ENCODE measurements at regions not wholly inside any gene's neighbourhood (a gene's known extent, or its start where the extent isn't known, plus 50 kb on each side); places are given as distances from the start of the nearest gene placed in this dataset.
"Not testable (repeated sequence)": the region's sequence is repeated elsewhere in the genome, so short reads cannot be mapped to it uniquely, and the experiment has no call there.

DNA sequence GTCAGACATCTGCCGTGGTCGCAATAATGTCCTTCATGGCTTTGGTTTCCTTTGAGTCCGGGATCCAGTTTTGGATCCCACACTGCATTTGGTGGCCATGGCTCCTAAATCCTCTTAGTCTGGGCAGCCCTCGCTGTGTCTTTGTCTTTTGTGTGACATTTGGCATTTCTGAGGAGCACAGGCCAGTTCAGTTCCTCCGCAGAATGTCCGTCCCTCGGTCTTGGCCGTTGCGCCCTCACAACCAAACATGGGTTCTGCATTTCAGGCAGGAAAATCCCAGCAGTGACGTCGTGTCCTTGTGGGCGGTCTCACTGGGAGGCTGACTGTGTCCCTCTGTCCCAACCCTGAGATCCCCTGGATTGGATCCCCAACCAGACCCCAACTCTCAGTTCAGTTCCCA, 172.9 kb upstream of the PPP1R26 start:
- no peak overlapping the region for H3K4me3 ChIP-seq (ENCODE audit: low read depth, low read length)
- no peak for DNase-seq (ENCODE audit: low read depth)
- TF ChIP-seq, protein P1, sequence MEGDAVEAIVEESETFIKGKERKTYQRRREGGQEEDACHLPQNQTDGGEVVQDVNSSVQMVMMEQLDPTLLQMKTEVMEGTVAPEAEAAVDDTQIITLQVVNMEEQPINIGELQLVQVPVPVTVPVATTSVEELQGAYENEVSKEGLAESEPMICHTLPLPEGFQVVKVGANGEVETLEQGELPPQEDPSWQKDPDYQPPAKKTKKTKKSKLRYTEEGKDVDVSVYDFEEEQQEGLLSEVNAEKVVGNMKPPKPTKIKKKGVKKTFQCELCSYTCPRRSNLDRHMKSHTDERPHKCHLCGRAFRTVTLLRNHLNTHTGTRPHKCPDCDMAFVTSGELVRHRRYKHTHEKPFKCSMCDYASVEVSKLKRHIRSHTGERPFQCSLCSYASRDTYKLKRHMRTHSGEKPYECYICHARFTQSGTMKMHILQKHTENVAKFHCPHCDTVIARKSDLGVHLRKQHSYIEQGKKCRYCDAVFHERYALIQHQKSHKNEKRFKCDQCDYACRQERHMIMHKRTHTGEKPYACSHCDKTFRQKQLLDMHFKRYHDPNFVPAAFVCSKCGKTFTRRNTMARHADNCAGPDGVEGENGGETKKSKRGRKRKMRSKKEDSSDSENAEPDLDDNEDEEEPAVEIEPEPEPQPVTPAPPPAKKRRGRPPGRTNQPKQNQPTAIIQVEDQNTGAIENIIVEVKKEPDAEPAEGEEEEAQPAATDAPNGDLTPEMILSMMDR (IDR thresholded peaks at IDR 0.05; ENCODE audit: insufficient read depth, low read depth, low read length): no peak

DNA sequence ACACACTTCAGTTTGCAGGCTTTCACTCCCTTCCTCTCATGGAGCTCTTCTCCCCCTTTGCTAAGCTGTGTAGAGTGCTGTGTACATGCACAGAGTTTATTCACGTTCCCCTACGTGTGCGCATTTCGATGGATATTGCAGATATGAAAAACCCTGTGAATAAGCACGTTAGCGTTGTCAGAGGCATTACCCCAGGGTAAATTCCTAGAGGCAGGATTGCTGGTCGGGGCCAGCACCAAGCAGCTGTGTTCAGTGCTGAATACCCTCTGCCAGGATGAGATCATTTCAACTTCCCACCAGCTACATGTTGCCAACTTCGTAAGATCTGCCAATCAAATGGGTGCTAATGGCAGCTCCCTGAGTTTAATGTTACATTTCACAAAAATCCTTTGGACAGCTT, 172.3 kb upstream of the PPP1R26 start:
- no peak overlapping the region for H3K4me3 ChIP-seq (ENCODE audit: low read depth, low read length)
- no peak for DNase-seq (ENCODE audit: low read depth)
- TF ChIP-seq, protein P1 (IDR thresholded peaks at IDR 0.05; ENCODE audit: insufficient read depth, low read depth, low read length): no peak

DNA sequence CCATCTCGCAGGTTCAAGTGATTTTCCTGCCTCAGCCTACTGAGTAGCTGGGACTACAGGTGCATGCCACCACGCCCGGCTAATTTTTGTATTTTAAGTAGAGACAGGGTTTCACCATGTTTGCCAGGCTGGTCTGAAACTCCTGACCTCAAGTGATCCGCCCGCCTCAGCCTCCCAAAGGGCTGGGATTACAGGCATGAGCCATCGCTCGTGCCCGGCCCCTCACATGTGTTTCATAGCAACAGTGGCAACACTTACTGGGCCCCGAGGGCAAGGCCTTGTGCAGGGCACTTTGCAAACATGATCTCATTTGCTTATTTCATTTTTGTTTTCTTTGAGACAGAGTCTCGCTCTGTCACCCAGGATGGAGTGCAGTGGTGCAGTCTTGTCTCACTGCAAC, 171.7 kb upstream of the PPP1R26 start:
- not testable (repeated sequence) for DNase-seq (ENCODE audit: low read depth); H3K4me3 ChIP-seq (ENCODE audit: low read depth, low read length)

DNA sequence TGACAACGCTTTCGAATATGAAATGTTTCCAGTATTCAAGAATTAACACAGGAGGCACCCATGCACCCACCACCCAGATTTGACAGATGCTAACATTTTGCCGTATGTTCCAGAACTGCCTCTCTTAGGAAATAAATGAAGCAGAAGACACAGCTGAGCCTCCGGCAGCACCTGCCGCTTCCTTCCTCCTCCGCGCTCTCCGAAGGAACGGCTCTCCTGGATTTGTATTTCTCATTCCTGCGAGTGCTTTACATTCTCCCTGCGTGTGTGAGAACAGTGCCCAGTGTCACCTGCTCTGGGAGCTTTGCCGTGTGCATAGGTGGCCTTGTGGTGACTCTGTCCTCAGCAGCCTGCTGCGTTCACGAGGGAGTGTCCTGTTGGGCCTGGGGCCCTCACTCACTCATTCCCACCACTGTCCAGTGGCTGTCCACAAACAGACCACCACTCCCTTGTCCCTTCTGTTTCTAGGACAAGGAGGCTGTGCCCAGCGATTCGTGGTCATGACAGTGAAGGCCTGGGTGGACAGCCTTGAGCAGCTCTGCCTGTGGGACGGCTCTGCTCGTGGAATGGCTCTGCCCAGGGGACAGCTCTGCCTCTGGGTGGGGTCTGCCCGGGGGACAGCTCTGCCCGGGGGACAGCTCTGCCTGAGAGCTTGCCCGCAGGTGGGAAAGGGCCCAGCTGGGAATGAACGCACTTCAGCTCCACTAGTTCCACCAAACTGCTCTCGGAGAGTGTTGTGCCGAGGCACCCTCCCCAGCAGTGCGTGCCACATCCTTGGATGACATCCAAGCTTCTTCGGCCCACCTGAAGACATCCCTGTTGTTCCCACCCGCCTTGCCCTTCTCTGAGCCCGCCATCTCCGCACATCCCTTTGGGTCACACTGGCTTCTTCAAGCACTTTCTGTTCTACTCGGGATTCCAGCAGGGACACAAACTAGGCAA, 170.5 kb upstream of the PPP1R26 start:
- TF ChIP-seq, protein P1 (IDR thresholded peaks at IDR 0.05; ENCODE audit: insufficient read depth, low read depth, low read length): no peak
- no peak for DNase-seq (ENCODE audit: low read depth)
- H3K4me3 ChIP-seq (ENCODE audit: low read depth, low read length): no peak overlapping the region

DNA sequence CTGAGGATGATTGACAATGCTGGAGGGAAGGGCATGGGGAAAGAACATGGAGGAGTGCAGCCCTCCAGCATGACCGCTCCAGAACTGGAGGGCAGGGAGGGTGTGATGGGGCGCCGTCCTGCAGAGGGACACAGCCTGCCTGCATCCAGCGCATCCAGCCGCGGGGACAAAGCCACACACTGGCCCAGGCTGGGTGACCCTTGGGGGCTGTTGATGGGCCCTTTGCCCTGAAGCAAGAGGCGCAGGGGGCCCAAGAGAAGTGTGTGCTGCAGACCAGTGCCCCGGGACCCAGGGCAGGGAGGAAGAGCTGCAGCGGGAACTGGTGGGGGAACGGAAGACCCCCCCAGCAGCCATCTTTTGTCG, 169.8 kb upstream of the PPP1R26 start:
- no peak for DNase-seq (ENCODE audit: low read depth)
- no peak overlapping the region for H3K4me3 ChIP-seq (ENCODE audit: low read depth, low read length)
- TF ChIP-seq, protein P1 (IDR thresholded peaks at IDR 0.05; ENCODE audit: insufficient read depth, low read depth, low read length): no peak

DNA sequence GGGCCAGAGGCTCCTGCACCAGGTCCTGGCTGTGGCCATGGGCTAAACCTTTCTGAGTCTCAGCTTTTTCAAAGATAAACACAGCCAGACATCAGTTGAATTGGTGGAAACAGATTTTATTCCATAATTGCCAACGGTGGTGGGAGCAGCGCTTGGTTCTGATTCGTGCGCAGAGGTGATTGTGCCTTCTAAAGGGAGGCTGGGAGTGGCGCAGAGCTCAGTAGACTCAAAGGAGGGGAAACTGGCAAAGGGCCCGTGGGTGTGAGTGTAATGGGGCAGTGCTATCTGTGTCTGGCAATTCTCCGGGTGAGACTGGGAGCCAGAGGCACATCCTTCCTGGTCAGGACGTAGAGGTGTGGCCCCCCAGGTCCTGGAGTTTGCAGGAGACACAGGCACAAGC, 169.4 kb upstream of the PPP1R26 start:
- DNase-seq (ENCODE audit: low read depth): no peak
- TF ChIP-seq, protein P1 (IDR thresholded peaks at IDR 0.05; ENCODE audit: insufficient read depth, low read depth, low read length): no peak
- H3K4me3 ChIP-seq (ENCODE audit: low read depth, low read length): no peak overlapping the region

DNA sequence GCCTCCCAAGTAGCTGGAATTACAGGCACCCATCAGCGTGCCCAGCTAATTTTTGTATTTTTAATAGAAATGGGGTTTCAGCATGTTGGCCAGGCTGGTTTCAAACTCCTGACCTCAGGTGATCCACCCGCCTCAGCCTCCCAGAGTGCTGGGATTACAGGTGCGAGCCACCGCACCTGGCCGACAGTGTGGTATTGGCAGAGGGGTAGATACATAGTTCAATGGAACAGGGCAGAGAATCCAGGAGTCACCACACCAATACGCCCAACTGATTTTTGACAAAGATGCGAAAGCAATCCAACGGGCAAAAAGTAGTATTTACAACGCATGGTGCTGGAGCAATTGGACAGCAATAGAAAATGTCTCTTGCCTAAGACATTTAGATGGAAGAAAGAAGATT, 164.0 kb upstream of the PPP1R26 start:
- H3K4me3 ChIP-seq (ENCODE audit: low read depth, low read length): no peak overlapping the region
- TF ChIP-seq, protein P1 (IDR thresholded peaks at IDR 0.05; ENCODE audit: insufficient read depth, low read depth, low read length): no peak
- no peak for DNase-seq (ENCODE audit: low read depth)
